T-helper 2 cell treated with Interferon-gamma antibody and Interleukin-4, amounts not matched to agents 5 μg/mL and 100 μg/mL, for 36 hours (primary cell): ENCODE measurements at regions not wholly inside any gene's neighbourhood (a gene's known extent, or its start where the extent isn't known, plus 50 kb on each side); places are given as distances from the start of the nearest gene placed in this dataset.

Experiments
- DNase-seq: peaks from one replicate; pipeline ENCODE4 v3.0.0; 2021; ENCODE audit warnings: low spot score
- H3K27ac Mint-ChIP-seq: one replicate; pipeline ENCODE4 v1.8.0; 2021; ENCODE audit warnings: mild to moderate bottlenecking, mixed read lengths
- H3K27me3 Mint-ChIP-seq: one replicate; pipeline ENCODE4 v1.8.0; 2021; ENCODE audit warnings: low read depth, mixed read lengths
- H3K36me3 Mint-ChIP-seq: one replicate; pipeline ENCODE4 v1.8.0; 2021; ENCODE audit warnings: low read depth, mixed read lengths
- H3K4me1 Mint-ChIP-seq: one replicate; pipeline ENCODE4 v1.8.0; 2021; ENCODE audit warnings: low read depth, mixed read lengths
- H3K4me3 Mint-ChIP-seq: one replicate; pipeline ENCODE4 v1.8.0; 2022; ENCODE audit warnings: mild to moderate bottlenecking, moderate library complexity, mixed read lengths
- H3K9me3 Mint-ChIP-seq: one replicate; pipeline ENCODE4 v1.8.0; 2021; ENCODE audit warnings: mixed read lengths

- H3K36me3 Mint-ChIP-seq, result no peaks in the 10 kb centered on the region
- H3K9me3 Mint-ChIP-seq, result no peaks in the 10 kb centered on the region
- DNase-seq, result no peak
- no peak overlapping the region for H3K27ac Mint-ChIP-seq
- no peaks in the 10 kb centered on the region for H3K27me3 Mint-ChIP-seq
- H3K4me1 Mint-ChIP-seq, result no peaks in the 10 kb centered on the region
- H3K4me3 Mint-ChIP-seq, result no peak overlapping the region
Observed at GRCh38 chr6:104431096-104431495, 428.6 kb downstream of the HACE1 start.

- H3K4me3 Mint-ChIP-seq, result no peak overlapping the region
- H3K36me3 Mint-ChIP-seq, result no peaks in the 10 kb centered on the region
- H3K4me1 Mint-ChIP-seq, result no peaks in the 10 kb centered on the region
- H3K27me3 Mint-ChIP-seq, result no peaks in the 10 kb centered on the region
- no peak overlapping the region for H3K27ac Mint-ChIP-seq
- H3K9me3 Mint-ChIP-seq, result peaks cover 7% of the 10 kb centered on the region
- DNase-seq, result no peak
Observed at GRCh38 chr6:104428184-104428583, 431.5 kb downstream of the HACE1 start.

- DNase-seq, result no peak
- no peaks in the 10 kb centered on the region for H3K27me3 Mint-ChIP-seq
- H3K27ac Mint-ChIP-seq, result no peak overlapping the region
- H3K4me3 Mint-ChIP-seq, result no peak overlapping the region
- no peaks in the 10 kb centered on the region for H3K36me3 Mint-ChIP-seq
- H3K4me1 Mint-ChIP-seq, result no peaks in the 10 kb centered on the region
- H3K9me3 Mint-ChIP-seq, result peaks cover 9% of the 10 kb centered on the region
Observed at GRCh38 chr6:104423691-104424090, 436.0 kb downstream of the HACE1 start.

- no peak for DNase-seq
- Mint-ChIP-seq H3K9me3 (peaks cover 9% of the 10 kb centered on the region), H3K27me3 (no peaks in the 10 kb centered on the region), H3K4me3 (no peak overlapping the region), H3K36me3 (no peaks in the 10 kb centered on the region), H3K4me1 (no peaks in the 10 kb centered on the region), H3K27ac (no peak overlapping the region)
Observed at GRCh38 chr6:104421650-104422049, 438.1 kb downstream of the HACE1 start.

- H3K36me3 Mint-ChIP-seq, result no peaks in the 10 kb centered on the region
Observed at GRCh38 chr6:104418839-104419238, 440.9 kb downstream of the HACE1 start.

DNA sequence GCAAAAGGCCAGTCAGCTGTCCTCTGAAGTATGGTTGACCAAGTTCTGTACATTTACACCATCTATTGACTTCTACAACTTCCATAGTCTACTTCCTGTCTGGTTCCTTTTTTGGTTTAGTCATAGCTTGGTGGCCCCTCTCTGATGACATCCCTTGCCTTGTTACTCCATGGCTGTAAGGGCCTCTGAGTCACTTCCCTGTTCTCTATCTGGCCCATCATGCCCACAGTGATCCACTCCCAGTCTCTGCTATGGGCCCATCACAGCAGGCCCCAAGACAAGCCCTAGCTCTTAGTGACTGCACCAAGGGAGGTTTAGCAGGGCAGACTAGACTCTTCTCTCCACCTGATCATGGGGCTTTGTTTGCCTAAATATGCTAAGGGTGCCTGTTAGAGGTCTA, 441.6 kb downstream of the HACE1 start:
- no peak overlapping the region for H3K27ac Mint-ChIP-seq
- H3K4me1 Mint-ChIP-seq, result no peaks in the 10 kb centered on the region
- H3K27me3 Mint-ChIP-seq, result no peaks in the 10 kb centered on the region
- no peak overlapping the region for H3K4me3 Mint-ChIP-seq
- H3K9me3 Mint-ChIP-seq, result peaks cover 1% of the 10 kb centered on the region
- no peaks in the 10 kb centered on the region for H3K36me3 Mint-ChIP-seq
- no peak for DNase-seq

More at GRCh38 chr6:104418839-104419238, 440.9 kb downstream of the HACE1 start:
- Mint-ChIP-seq H3K27me3 (no peaks in the 10 kb centered on the region), H3K4me3 (no peak overlapping the region), H3K4me1 (no peaks in the 10 kb centered on the region), H3K9me3 (peaks cover 8% of the 10 kb centered on the region), H3K27ac (no peak overlapping the region)
- no peak for DNase-seq

DNA sequence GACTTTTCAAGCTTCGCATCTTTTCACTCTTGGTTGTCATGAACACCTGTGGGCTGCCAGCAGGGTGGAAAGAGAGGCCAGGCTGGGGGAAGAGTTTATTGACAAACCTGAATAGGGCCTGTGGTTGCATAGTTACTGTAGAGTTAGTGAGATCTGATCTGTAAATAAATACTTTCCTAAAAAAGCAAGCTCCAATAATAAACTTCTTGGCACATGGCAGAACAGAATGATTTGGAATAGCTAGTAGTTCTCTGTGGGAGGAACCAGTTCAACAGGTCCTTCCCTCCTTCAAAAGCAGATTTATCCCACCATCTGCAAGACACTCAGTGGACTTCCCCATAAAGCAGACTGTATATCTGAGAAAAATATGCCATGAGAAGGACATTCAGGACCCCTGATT, 445.0 kb downstream of the HACE1 start:
- H3K27me3 Mint-ChIP-seq, result no peaks in the 10 kb centered on the region
- no peak overlapping the region for H3K4me3 Mint-ChIP-seq
- no peak for DNase-seq
- no peak overlapping the region for H3K27ac Mint-ChIP-seq
- H3K36me3 Mint-ChIP-seq, result no peaks in the 10 kb centered on the region
- no peaks in the 10 kb centered on the region for H3K9me3 Mint-ChIP-seq
- H3K4me1 Mint-ChIP-seq, result no peaks in the 10 kb centered on the region

- DNase-seq, result no peak
- no peak overlapping the region for H3K4me3 Mint-ChIP-seq
- H3K36me3 Mint-ChIP-seq, result no peaks in the 10 kb centered on the region
- H3K4me1 Mint-ChIP-seq, result no peaks in the 10 kb centered on the region
- H3K27me3 Mint-ChIP-seq, result no peaks in the 10 kb centered on the region
- H3K9me3 Mint-ChIP-seq, result no peaks in the 10 kb centered on the region
- H3K27ac Mint-ChIP-seq, result no peak overlapping the region
Observed at GRCh38 chr6:104413767-104414166, 446.0 kb downstream of the HACE1 start.

- Mint-ChIP-seq H3K36me3 (no peaks in the 10 kb centered on the region), H3K4me3 (no peak overlapping the region), H3K4me1 (no peaks in the 10 kb centered on the region), H3K27me3 (no peaks in the 10 kb centered on the region), H3K27ac (no peak overlapping the region), H3K9me3 (no peaks in the 10 kb centered on the region)
- DNase-seq, result no peak
Observed at GRCh38 chr6:104411302-104411701, 448.4 kb downstream of the HACE1 start.

GRCh38 chr6:104409913-104410312, 449.8 kb downstream of the HACE1 start:
- DNase-seq, result no peak
- Mint-ChIP-seq H3K27me3 (no peaks in the 10 kb centered on the region), H3K9me3 (no peaks in the 10 kb centered on the region), H3K27ac (no peak overlapping the region), H3K4me1 (no peaks in the 10 kb centered on the region), H3K36me3 (no peaks in the 10 kb centered on the region), H3K4me3 (no peak overlapping the region)

- no peaks in the 10 kb centered on the region for H3K36me3 Mint-ChIP-seq
- no peak for DNase-seq
- no peaks in the 10 kb centered on the region for H3K27me3 Mint-ChIP-seq
- H3K4me1 Mint-ChIP-seq, result no peaks in the 10 kb centered on the region
- H3K27ac Mint-ChIP-seq, result no peak overlapping the region
- no peak overlapping the region for H3K4me3 Mint-ChIP-seq
- no peaks in the 10 kb centered on the region for H3K9me3 Mint-ChIP-seq
Observed at GRCh38 chr6:104407957-104408356, 451.8 kb downstream of the HACE1 start.

GRCh38 chr6:104404377-104404776, 455.3 kb downstream of the HACE1 start:
- Mint-ChIP-seq H3K27ac (no peak overlapping the region), H3K27me3 (no peaks in the 10 kb centered on the region), H3K4me1 (no peaks in the 10 kb centered on the region), H3K4me3 (no peak overlapping the region), H3K36me3 (no peaks in the 10 kb centered on the region), H3K9me3 (no peaks in the 10 kb centered on the region)
- DNase-seq, result no peak

DNA sequence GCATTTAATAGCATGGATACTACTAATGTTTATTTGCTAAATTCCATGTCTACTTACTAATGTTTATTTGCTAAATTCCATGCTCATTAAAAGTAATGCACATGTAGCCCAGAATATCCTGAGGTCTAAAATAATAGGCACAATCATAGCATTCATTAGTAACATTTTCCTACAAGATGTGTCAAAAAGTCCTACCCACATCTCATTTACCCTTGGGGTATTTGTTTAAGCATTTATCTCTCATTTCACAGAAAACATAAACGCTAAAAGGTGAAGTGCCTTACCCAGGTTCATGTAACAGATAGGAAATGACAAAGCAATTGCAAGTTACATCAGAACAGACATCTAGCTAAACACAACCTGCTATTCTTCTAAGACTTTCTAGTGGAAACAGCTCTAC, 457.1 kb downstream of the HACE1 start:
- Mint-ChIP-seq H3K27ac (no peak overlapping the region), H3K9me3 (no peaks in the 10 kb centered on the region), H3K27me3 (no peaks in the 10 kb centered on the region), H3K4me1 (no peaks in the 10 kb centered on the region), H3K4me3 (no peak overlapping the region), H3K36me3 (no peaks in the 10 kb centered on the region)
- no peak for DNase-seq

DNA sequence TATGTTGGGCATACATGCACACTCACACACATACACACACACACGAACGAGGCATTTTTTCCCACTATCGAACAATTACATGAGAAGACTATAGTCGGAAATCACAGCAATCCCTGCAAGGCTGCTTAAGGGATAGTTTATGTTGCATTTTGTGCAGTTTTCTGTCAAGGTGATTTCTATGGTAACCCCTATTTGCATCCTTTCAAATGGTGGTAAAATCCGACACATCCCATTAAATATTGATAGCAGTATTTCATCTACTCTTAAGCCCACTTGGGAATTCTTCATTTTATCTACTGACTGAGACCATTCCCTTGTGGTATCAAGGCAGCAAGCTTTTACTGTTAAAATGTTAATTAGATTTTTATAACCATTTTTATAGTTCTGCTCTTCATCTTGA, 457.8 kb downstream of the HACE1 start:
- Mint-ChIP-seq H3K4me1 (no peaks in the 10 kb centered on the region), H3K4me3 (no peak overlapping the region), H3K9me3 (no peaks in the 10 kb centered on the region), H3K27ac (no peak overlapping the region), H3K36me3 (no peaks in the 10 kb centered on the region), H3K27me3 (no peaks in the 10 kb centered on the region)
- DNase-seq, result no peak

DNA sequence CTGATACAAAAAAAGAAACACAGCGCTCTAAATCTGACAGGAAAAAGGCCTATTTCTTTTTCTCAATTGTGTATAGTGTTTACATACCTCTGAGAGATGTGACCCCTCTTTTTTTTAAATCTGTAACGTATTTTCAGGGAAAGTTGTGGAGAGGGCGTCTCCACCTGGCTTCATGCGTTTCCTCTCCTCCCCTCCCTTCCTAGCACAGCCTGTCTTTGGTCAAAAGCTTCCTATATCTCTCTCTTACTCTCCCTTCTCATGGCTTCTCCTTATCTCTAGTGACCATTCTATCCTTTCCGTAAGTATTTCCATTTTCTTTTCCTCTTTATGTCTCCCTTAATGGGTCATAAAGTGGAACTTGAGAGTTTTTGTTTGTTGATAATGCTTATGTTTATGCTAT, 458.9 kb downstream of the HACE1 start:
- no peak overlapping the region for H3K4me3 Mint-ChIP-seq
- DNase-seq, result no peak
- H3K36me3 Mint-ChIP-seq, result no peaks in the 10 kb centered on the region
- no peak overlapping the region for H3K27ac Mint-ChIP-seq
- H3K9me3 Mint-ChIP-seq, result no peaks in the 10 kb centered on the region
- no peaks in the 10 kb centered on the region for H3K27me3 Mint-ChIP-seq
- H3K4me1 Mint-ChIP-seq, result no peaks in the 10 kb centered on the region
